IMR-90 (cell line): ENCODE measurements at regions not wholly inside any gene's neighbourhood (a gene's known extent, or its start where the extent isn't known, plus 50 kb on each side); places are given as distances from the start of the nearest gene placed in this dataset.

Experiments used
- ATAC-seq: fragments of 200-7000 bp; cut with Tn5 transposase; 2 replicates; pipeline ENCODE4 v1.9.1; 2020; ENCODE audit warnings: low read depth, mild to moderate bottlenecking, moderate library complexity
- BruUV-seq: library from RNA; stranded (reverse); fragments of 400-500 nt; replicated peaks from 2 replicates; lab custom pipeline; 2021; lab: Mats Ljungman, UMichigan
- CTCF ChIA-PET: fragments of 300-600 bp; formaldehyde crosslinking; extraction: SDS; loops from one replicate; lab custom pipeline; 2021; ENCODE audit warnings: antibody characterized with exemption; lab: Yijun Ruan, JAX
- POLR2A ChIA-PET: fragments of 300-600 bp; sonication (Branson Sonifier 250); formaldehyde crosslinking; loops from one replicate; lab custom pipeline; 2022; ENCODE audit warnings: antibody characterized with exemption; ENCODE audit not compliant: unreplicated experiment; lab: Charles Lee
- DNase-seq: peaks from one replicate; pipeline ENCODE4 v3.0.0; 2013
- H2AFZ ChIP-seq: replicated peaks from 2 replicates; pipeline ENCODE3; 2013; ENCODE audit warnings: low read length, mild to moderate bottlenecking; ENCODE audit not compliant: poor library complexity
- H2AK5ac ChIP-seq: 2 replicates; pipeline ENCODE4 v1.6.1; 2013; ENCODE audit warnings: low read depth, low read length, inconsistent platforms
- H2AK9ac ChIP-seq: replicated peaks from 2 replicates; pipeline ENCODE3; 2013; ENCODE audit warnings: mild to moderate bottlenecking, low read depth, low read length, moderate library complexity; ENCODE audit not compliant: poor library complexity
- H2BK120ac ChIP-seq: 2 replicates; pipeline ENCODE4 v1.6.1; 2013; ENCODE audit warnings: low read depth, low read length, inconsistent platforms
- H2BK15ac ChIP-seq: 3 replicates; pipeline ENCODE4 v1.6.1; 2013; ENCODE audit warnings: low read depth, low read length, inconsistent platforms
- H2BK20ac ChIP-seq: 2 replicates; pipeline ENCODE4 v1.6.1; 2013; ENCODE audit warnings: low read depth, mild to moderate bottlenecking, inconsistent platforms, low read length, moderate library complexity
- H2BK5ac ChIP-seq: 2 replicates; pipeline ENCODE4 v1.6.1; 2013; ENCODE audit warnings: mild to moderate bottlenecking, low read depth, low read length, inconsistent platforms; ENCODE audit not compliant: poor library complexity, severe bottlenecking
- H3K14ac ChIP-seq: replicated peaks from 2 replicates; pipeline ENCODE4 v1.6.1; 2013; ENCODE audit warnings: low read depth, low read length, inconsistent platforms
- H3K18ac ChIP-seq: 2 replicates; pipeline ENCODE4 v1.6.1; 2013; ENCODE audit warnings: low read depth, low read length, control low read depth
- H3K23ac ChIP-seq: 2 replicates; pipeline ENCODE4 v1.6.1; 2013; ENCODE audit warnings: low read depth, low read length, inconsistent platforms
- H3K27ac ChIP-seq: 2 replicates; pipeline ENCODE4 v1.5.1; 2013; ENCODE audit warnings: mild to moderate bottlenecking, control low read depth, low read length; ENCODE audit not compliant: insufficient read depth
- H3K27me3 ChIP-seq: 2 replicates; pipeline ENCODE4 v1.6.1; 2013; ENCODE audit warnings: low read length; ENCODE audit not compliant: control insufficient read depth, insufficient read depth
- H3K36me3 ChIP-seq: 2 replicates; pipeline ENCODE4 v1.6.1; 2013; ENCODE audit warnings: low read length, mixed read lengths; ENCODE audit not compliant: control insufficient read depth, insufficient read depth
- H3K4ac ChIP-seq: 2 replicates; pipeline ENCODE4 v1.6.1; 2013; ENCODE audit warnings: low read depth, low read length, inconsistent platforms
- H3K4me1 ChIP-seq: 2 replicates; pipeline ENCODE4 v1.6.1; 2013; ENCODE audit warnings: low read length, mixed read lengths; ENCODE audit not compliant: control insufficient read depth, insufficient read depth
- H3K4me2 ChIP-seq: 2 replicates; pipeline ENCODE4 v1.6.1; 2013; ENCODE audit warnings: low read depth, mild to moderate bottlenecking, control low read depth, low read length, moderate library complexity
- H3K4me3 ChIP-seq: 2 replicates; pipeline ENCODE4 v1.5.1; 2013; ENCODE audit warnings: low read depth, mild to moderate bottlenecking, control low read depth, low read length, moderate library complexity; ENCODE audit not compliant: insufficient read depth
- H3K56ac ChIP-seq: 2 replicates; pipeline ENCODE4 v1.6.1; 2013; ENCODE audit warnings: low read length, inconsistent platforms; ENCODE audit not compliant: insufficient read depth; ENCODE audit errors: extremely low read depth
- H3K79me1 ChIP-seq, 2 experiments: 2 replicates each; pipeline ENCODE4 v1.6.1; 2013; ENCODE audit warnings: low read length in 2 of 2, inconsistent platforms in 1 of 2, low read depth in 1 of 2
- H3K9ac ChIP-seq: 2 replicates; pipeline ENCODE4 v1.6.1; 2013; ENCODE audit warnings: low read depth, low read length, control low read depth
- H3K9me1 ChIP-seq: 2 replicates; pipeline ENCODE4 v1.6.1; 2013; ENCODE audit warnings: low read length, inconsistent platforms; ENCODE audit not compliant: insufficient read depth
- H3K9me3 ChIP-seq: 2 replicates; pipeline ENCODE4 v1.6.1; 2013; ENCODE audit warnings: low read length; ENCODE audit not compliant: control insufficient read depth, insufficient read depth
- H4K20me1 ChIP-seq: 2 replicates; pipeline ENCODE4 v1.6.1; 2013; ENCODE audit warnings: low read length, inconsistent platforms; ENCODE audit not compliant: insufficient read depth
- H4K5ac ChIP-seq: 2 replicates; pipeline ENCODE4 v1.6.1; 2013; ENCODE audit warnings: mild to moderate bottlenecking, low read depth, low read length, control low read depth
- H4K8ac ChIP-seq, 2 experiments: 2 replicates each; pipeline ENCODE4 v1.6.1; 2013; ENCODE audit warnings: low read depth in 2 of 2, low read length in 2 of 2, control low read depth in 1 of 2, inconsistent platforms in 1 of 2
- H4K91ac ChIP-seq: 2 replicates; pipeline ENCODE4 v1.6.1; 2013; ENCODE audit warnings: low read depth, low read length, inconsistent platforms; ENCODE audit not compliant: insufficient read depth
- BHLHE40 ChIP-seq: fragments of 150-350 bp; IDR thresholded peaks from 2 replicates; pipeline ENCODE4 v1.6.1; 2016; ENCODE audit warnings: mild to moderate bottlenecking, low read depth, low read length
- CEBPB ChIP-seq: IDR thresholded peaks from 2 replicates; pipeline ENCODE4 v1.6.1; 2012; ENCODE audit warnings: low read depth, low read length, improper control_type of control experiment
- CHD1 ChIP-seq: IDR thresholded peaks from 2 replicates; pipeline ENCODE4 v1.6.1; 2012; ENCODE audit warnings: low read depth, low read length, improper control_type of control experiment
- ELK1 ChIP-seq: fragments of 150-350 bp; IDR thresholded peaks from 2 replicates; pipeline ENCODE4 v1.6.1; 2016; ENCODE audit warnings: low read depth, mild to moderate bottlenecking, low read length, moderate library complexity, borderline replicate concordance
- FOS ChIP-seq: fragments of 150-350 bp; IDR thresholded peaks from 2 replicates; pipeline ENCODE4 v1.6.1; 2016; ENCODE audit warnings: low read depth, low read length
- MAFK ChIP-seq: IDR thresholded peaks from 2 replicates; pipeline ENCODE4 v1.6.1; 2012; ENCODE audit warnings: low read depth, low read length, improper control_type of control experiment
- MAZ ChIP-seq: IDR thresholded peaks from 2 replicates; pipeline ENCODE4 v1.6.1; 2012; ENCODE audit warnings: low read depth, mild to moderate bottlenecking, low read length, improper control_type of control experiment, moderate library complexity, borderline replicate concordance
- MXI1 ChIP-seq: IDR thresholded peaks from 2 replicates; pipeline ENCODE4 v1.6.1; 2012; ENCODE audit warnings: low read depth, mild to moderate bottlenecking, low read length, moderate library complexity, borderline replicate concordance
- NFE2L2 ChIP-seq: fragments of 150-350 bp; IDR thresholded peaks from 2 replicates; pipeline ENCODE4 v1.6.1; 2016; ENCODE audit warnings: low read depth, mild to moderate bottlenecking, low read length
- POLR2A ChIP-seq: IDR thresholded peaks from 2 replicates; pipeline ENCODE4 v1.6.1; 2012; ENCODE audit warnings: mild to moderate bottlenecking, low read depth, low read length
- RAD21 ChIP-seq: IDR thresholded peaks from 2 replicates; pipeline ENCODE4 v1.6.1; 2012; ENCODE audit warnings: low read length, improper control_type of control experiment
- RCOR1 ChIP-seq: IDR thresholded peaks from 2 replicates; pipeline ENCODE4 v1.6.1; 2012; ENCODE audit warnings: mild to moderate bottlenecking, low read length, improper control_type of control experiment; ENCODE audit not compliant: insufficient replicate concordance
- RFX5 ChIP-seq: IDR thresholded peaks from 2 replicates; pipeline ENCODE4 v1.8.0; 2012; ENCODE audit warnings: low read depth, mild to moderate bottlenecking, low read length, moderate library complexity
- SMC3 ChIP-seq: fragments of 150-350 bp; IDR thresholded peaks from 2 replicates; pipeline ENCODE4 v1.6.1; 2016; ENCODE audit warnings: low read depth, mild to moderate bottlenecking, antibody characterized with exemption, low read length, moderate library complexity
- USF2 ChIP-seq: fragments of 150-350 bp; IDR thresholded peaks from 2 replicates; pipeline ENCODE4 v1.6.1; 2017; ENCODE audit warnings: mild to moderate bottlenecking, antibody characterized with exemption, low read length, low read depth
- WGBS, 2 experiments: methylation state at CpG; one replicate each; pipeline versions ENCODE4 v1.1.5 to v1.1.7; 2013; ENCODE audit warnings: missing lambda C conversion rate in 2 of 2; ENCODE audit not compliant: insufficient read length in 1 of 2; ENCODE audit errors: extremely low coverage in 2 of 2; 5-methylcytosine and 5-hydroxymethylcytosine counted together
- dilution Hi-C: fragments of 300-500 bp; cut with HindIII; formaldehyde crosslinking; loops from one replicate; pipeline ENCODE4 v1.14.3; 2018; ENCODE audit warnings: low sequenced_read_pairs; ENCODE audit not compliant: unreplicated experiment
- in situ Hi-C: fragments of 300-500 bp; cut with MboI; formaldehyde crosslinking; loops from 3 replicates; pipeline ENCODE4 v1.14.3; 2019; ENCODE audit warnings: low sequenced_read_pairs, inconsistent platforms, mixed read lengths
- intact Hi-C: fragments of 100-400 bp; cut with micrococcal nuclease; formaldehyde crosslinking; loops from 2 replicates; pipeline ENCODE4 v1.10.0; 2022
- TF ChIP-seq, protein P1 (sequence below): conservative IDR thresholded peaks from 2 replicates; pipeline ENCODE4 v1.5.1; 2012; ENCODE audit warnings: mild to moderate bottlenecking, low read depth, low read length, improper control_type of control experiment

- Histone ChIP-seq H2AK9ac (no peak overlapping the region), H3K4me1 (no peaks in the 10 kb centered on the region), H2AFZ (no peak overlapping the region), H3K4me2 (no peak overlapping the region), H3K79me1 (no peaks in the 10 kb centered on the region), H3K14ac (no peak overlapping the region), H3K4ac (no peak overlapping the region), H4K8ac (no peak overlapping the region), H4K91ac (no peak overlapping the region), H2BK5ac (no peak overlapping the region), H3K18ac (no peak overlapping the region), H3K36me3 (no peaks in the 10 kb centered on the region), H3K4me3 (no peak overlapping the region), H3K9me3 (no peaks in the 10 kb centered on the region; the same call in 1 of the 2 replicates), H3K23ac (no peak overlapping the region), H2BK120ac (no peak overlapping the region), H2AK5ac (no peak overlapping the region), H3K56ac (no peak overlapping the region), H3K27ac (no peak overlapping the region), H4K20me1 (no peaks in the 10 kb centered on the region), H3K9me1 (no peaks in the 10 kb centered on the region), H2BK20ac (no peak overlapping the region), H2BK15ac (no peak overlapping the region), H3K9ac (no peak overlapping the region), H4K5ac (no peak overlapping the region), H3K27me3 (no peaks in the 10 kb centered on the region)
- ChIA-PET CTCF (no interaction called here), POLR2A (no interaction called here)
- dilution Hi-C loops, result no loop called here
- TF ChIP-seq RCOR1, result no peak
- no peak for TF ChIP-seq MXI1
- no peak for TF ChIP-seq FOS
- no peak for TF ChIP-seq CEBPB
- no peak for TF ChIP-seq USF2
- TF ChIP-seq RAD21, result no peak
- TF ChIP-seq MAFK, result no peak
- TF ChIP-seq ELK1, result no peak
- no peak for TF ChIP-seq MAZ
- no peak for TF ChIP-seq NFE2L2
- no peak for TF ChIP-seq POLR2A
- no peak for TF ChIP-seq BHLHE40
- TF ChIP-seq SMC3, result no peak
- no peak for TF ChIP-seq CHD1
- TF ChIP-seq, protein P1, sequence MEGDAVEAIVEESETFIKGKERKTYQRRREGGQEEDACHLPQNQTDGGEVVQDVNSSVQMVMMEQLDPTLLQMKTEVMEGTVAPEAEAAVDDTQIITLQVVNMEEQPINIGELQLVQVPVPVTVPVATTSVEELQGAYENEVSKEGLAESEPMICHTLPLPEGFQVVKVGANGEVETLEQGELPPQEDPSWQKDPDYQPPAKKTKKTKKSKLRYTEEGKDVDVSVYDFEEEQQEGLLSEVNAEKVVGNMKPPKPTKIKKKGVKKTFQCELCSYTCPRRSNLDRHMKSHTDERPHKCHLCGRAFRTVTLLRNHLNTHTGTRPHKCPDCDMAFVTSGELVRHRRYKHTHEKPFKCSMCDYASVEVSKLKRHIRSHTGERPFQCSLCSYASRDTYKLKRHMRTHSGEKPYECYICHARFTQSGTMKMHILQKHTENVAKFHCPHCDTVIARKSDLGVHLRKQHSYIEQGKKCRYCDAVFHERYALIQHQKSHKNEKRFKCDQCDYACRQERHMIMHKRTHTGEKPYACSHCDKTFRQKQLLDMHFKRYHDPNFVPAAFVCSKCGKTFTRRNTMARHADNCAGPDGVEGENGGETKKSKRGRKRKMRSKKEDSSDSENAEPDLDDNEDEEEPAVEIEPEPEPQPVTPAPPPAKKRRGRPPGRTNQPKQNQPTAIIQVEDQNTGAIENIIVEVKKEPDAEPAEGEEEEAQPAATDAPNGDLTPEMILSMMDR, result no peak
- no peak for TF ChIP-seq RFX5
- intact Hi-C loops, result no loop called here
- no CpG with 5 or more reads among the region's 4 CpGs for WGBS, 2 experiments
- no TSS peak for BruUV-seq
- ATAC-seq, result no peak
- in situ Hi-C loops, result no loop called here
- DNase-seq, result no peak
Measured at GRCh38 chr5:88119535-88120125, 149.0 kb downstream of the TMEM161B start.
